Fibroblast of lung (primary cell): ENCODE measurements at regions not wholly inside any gene's neighbourhood (a gene's known extent, or its start where the extent isn't known, plus 50 kb on each side); places are given as distances from the start of the nearest gene placed in this dataset.
A peak's percentile ranks its signal among the peaks of the same experiment; 100 is the strongest.

ENCODE experiments used
- DNase-seq, 2 donors: peaks; one replicate each; pipeline versions ENCODE4 v3.0.0 to v3.0.0-alpha.2; 2010; ENCODE audit warnings: low read depth in 2 of 2
- H2AFZ ChIP-seq: 2 replicates; pipeline ENCODE4 v1.5.1; 2012; ENCODE audit warnings: low read length, control low read depth, inconsistent platforms
- H3K27ac ChIP-seq: 2 replicates; pipeline ENCODE4 v1.5.1; 2011; ENCODE audit warnings: low read length, control low read depth; ENCODE audit not compliant: insufficient read depth
- H3K27me3 ChIP-seq: 2 replicates; pipeline ENCODE4 v1.5.1; 2011; ENCODE audit warnings: mild to moderate bottlenecking, low read length; ENCODE audit not compliant: control insufficient read depth, insufficient read depth
- H3K36me3 ChIP-seq: 2 replicates; pipeline ENCODE4 v1.5.1; 2011; ENCODE audit warnings: low read length; ENCODE audit not compliant: control insufficient read depth, insufficient read depth
- H3K4me1 ChIP-seq: 2 replicates; pipeline ENCODE4 v1.5.1; 2011; ENCODE audit warnings: low read length; ENCODE audit not compliant: control insufficient read depth, insufficient read depth; ENCODE audit errors: extremely low read depth
- H3K4me2 ChIP-seq: 2 replicates; pipeline ENCODE4 v1.5.1; 2011; ENCODE audit warnings: low read length, control low read depth; ENCODE audit not compliant: insufficient read depth; ENCODE audit errors: extremely low read depth
- H3K4me3 ChIP-seq, 4 experiments: fragments of 200-600 bp in 1 of 4; sonication (generic) in 1 of 4; replicated peaks in 1 of 4; 2 replicates each; pipeline ENCODE4 v1.5.1; 2011 to 2016; ENCODE audit warnings: low read length in 4 of 4, low read depth in 3 of 4, mild to moderate bottlenecking in 3 of 4, control low read depth in 2 of 4, inconsistent platforms in 1 of 4, mixed read lengths in 1 of 4; ENCODE audit not compliant: insufficient read depth in 1 of 4; ENCODE audit errors: control extremely low read depth in 1 of 4
- H3K79me2 ChIP-seq: 2 replicates; pipeline ENCODE4 v1.5.1; 2012; ENCODE audit warnings: mild to moderate bottlenecking, low read length, inconsistent platforms; ENCODE audit not compliant: control insufficient read depth, insufficient read depth
- H3K9ac ChIP-seq: 2 replicates; pipeline ENCODE4 v1.5.1; 2011; ENCODE audit warnings: mild to moderate bottlenecking, low read length, control low read depth; ENCODE audit not compliant: insufficient read depth
- H3K9me3 ChIP-seq: 2 replicates; pipeline ENCODE4 v1.5.1; 2012; ENCODE audit warnings: low read depth, low read length; ENCODE audit not compliant: control insufficient read depth, insufficient read depth
- H4K20me1 ChIP-seq: 2 replicates; pipeline ENCODE4 v1.5.1; 2011; ENCODE audit warnings: low read length; ENCODE audit not compliant: control insufficient read depth, insufficient read depth; ENCODE audit errors: extremely low read depth
- EZH2 ChIP-seq: IDR thresholded peaks from 2 replicates; pipeline ENCODE4 v1.5.1; 2012; ENCODE audit warnings: low read length, control low read depth, mild to moderate bottlenecking; ENCODE audit errors: missing control alignments
- TF ChIP-seq, protein P1 (sequence below), 2 donors: IDR thresholded peaks in 1 of 2; conservative IDR thresholded peaks in 1 of 2; 1 replicate in 1 of 2; 2 replicates in 1 of 2; pipeline ENCODE4 v1.5.1; 2011 to 2012; ENCODE audit warnings: low read length in 2 of 2, control low read depth in 1 of 2, inconsistent platforms in 1 of 2, low read depth in 1 of 2, mild to moderate bottlenecking in 1 of 2

DNA sequence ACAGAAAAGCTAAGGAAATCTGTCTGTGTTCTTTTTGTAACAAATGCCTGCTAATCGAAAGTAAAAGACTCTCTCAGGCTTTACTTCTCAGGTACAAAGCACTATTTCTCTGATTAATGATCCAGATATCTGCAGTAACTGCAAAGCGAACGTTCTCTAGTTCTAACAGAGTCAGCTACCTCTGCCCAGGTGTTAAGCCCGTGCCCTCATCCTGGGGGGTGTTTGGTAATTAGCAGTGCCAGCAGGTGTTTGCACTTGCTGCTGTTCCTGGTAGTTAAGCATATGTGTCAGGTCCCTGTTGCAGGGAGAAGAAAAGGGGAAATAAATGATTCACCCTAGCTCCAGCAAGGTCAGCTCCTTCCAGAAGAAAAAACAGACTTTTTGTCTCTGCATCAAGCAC is 58.8 kb upstream of the CRIM1 start:
- Histone ChIP-seq H3K9ac (no peak overlapping the region), H3K9me3 (no peaks in the 10 kb centered on the region), H3K27me3 (peaks cover 2% of the 10 kb centered on the region), H4K20me1 (no peaks in the 10 kb centered on the region), H3K36me3 (no peaks in the 10 kb centered on the region), H3K79me2 (no peaks in the 10 kb centered on the region), H3K4me3 (no peak overlapping the region), H2AFZ (no peak overlapping the region), H3K4me1 (no peaks in the 10 kb centered on the region), H3K4me2 (no peak overlapping the region), H3K27ac (no peak overlapping the region)
- no peak for TF ChIP-seq EZH2
- TF ChIP-seq, protein P1, sequence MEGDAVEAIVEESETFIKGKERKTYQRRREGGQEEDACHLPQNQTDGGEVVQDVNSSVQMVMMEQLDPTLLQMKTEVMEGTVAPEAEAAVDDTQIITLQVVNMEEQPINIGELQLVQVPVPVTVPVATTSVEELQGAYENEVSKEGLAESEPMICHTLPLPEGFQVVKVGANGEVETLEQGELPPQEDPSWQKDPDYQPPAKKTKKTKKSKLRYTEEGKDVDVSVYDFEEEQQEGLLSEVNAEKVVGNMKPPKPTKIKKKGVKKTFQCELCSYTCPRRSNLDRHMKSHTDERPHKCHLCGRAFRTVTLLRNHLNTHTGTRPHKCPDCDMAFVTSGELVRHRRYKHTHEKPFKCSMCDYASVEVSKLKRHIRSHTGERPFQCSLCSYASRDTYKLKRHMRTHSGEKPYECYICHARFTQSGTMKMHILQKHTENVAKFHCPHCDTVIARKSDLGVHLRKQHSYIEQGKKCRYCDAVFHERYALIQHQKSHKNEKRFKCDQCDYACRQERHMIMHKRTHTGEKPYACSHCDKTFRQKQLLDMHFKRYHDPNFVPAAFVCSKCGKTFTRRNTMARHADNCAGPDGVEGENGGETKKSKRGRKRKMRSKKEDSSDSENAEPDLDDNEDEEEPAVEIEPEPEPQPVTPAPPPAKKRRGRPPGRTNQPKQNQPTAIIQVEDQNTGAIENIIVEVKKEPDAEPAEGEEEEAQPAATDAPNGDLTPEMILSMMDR (conservative IDR thresholded peaks at IDR 0.05 in 1 of 2, IDR thresholded peaks at IDR 0.05 in 1 of 2; ENCODE audit: low read depth in 1 of 2, low read length in 2 of 2) = no peak
- no peak for DNase-seq

DNA sequence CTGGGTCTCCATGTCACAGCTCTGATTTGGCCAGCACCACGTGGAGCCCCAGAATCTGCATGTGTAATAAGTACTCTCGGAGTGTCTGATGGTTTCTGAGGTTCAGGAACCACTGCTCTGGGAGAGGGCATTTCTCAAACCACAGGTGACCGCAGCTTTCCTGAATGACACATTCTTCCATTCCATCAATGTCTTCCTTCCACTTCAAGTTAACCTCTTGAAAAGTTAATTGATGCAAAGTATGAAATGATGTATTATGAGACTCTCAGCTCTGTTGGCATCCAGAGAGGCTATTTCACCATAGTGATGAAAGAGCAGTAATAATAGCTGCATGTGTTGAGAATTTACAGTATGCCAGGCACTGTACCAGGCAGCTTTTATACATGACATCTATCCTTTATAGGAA is 61.3 kb upstream of the CRIM1 start:
- Histone ChIP-seq H3K79me2 (no peaks in the 10 kb centered on the region), H3K27ac (no peak overlapping the region), H3K27me3 (peaks cover 2% of the 10 kb centered on the region), H3K4me1 (no peaks in the 10 kb centered on the region), H3K9me3 (no peaks in the 10 kb centered on the region), H3K9ac (no peak overlapping the region), H3K4me2 (no peak overlapping the region), H2AFZ (no peak overlapping the region), H4K20me1 (no peaks in the 10 kb centered on the region), H3K4me3 (no peak overlapping the region), H3K36me3 (no peaks in the 10 kb centered on the region)
- DNase-seq = peak in 1 of 2 donors; percentile 44
- TF ChIP-seq EZH2 = no peak
- TF ChIP-seq, protein P1 (conservative IDR thresholded peaks at IDR 0.05 in 1 of 2, IDR thresholded peaks at IDR 0.05 in 1 of 2; ENCODE audit: low read depth in 1 of 2, low read length in 2 of 2) = no peak

DNA sequence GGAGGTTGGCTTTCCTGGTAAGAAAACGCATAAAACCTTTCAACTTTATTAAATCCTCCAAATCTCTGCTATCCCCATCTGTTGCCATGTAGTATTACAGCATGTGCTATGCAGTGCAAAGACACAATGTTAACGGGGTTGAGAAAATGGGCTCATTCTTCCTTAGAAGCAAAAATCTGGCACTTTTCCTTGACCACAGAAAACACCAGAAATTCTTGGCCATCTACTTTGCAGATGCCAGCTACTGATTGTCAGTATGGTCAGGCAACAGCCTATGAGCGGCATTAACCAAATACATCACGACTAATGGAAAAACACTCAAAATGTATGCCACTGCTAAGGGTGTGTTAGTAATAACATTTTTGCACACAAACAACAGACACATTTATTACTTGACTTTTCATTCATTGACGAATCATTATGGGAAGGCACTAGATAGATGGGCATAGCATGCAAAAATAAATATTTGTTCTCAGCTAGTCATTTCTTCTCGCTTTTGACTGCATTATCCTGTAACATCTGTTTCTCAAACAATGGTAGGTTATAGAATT is 65.2 kb upstream of the CRIM1 start:
- H3K36me3 ChIP-seq = no peaks in the 10 kb centered on the region
- H3K27ac ChIP-seq = no peak overlapping the region
- no peaks in the 10 kb centered on the region for H3K9me3 ChIP-seq
- no peak overlapping the region for H3K4me2 ChIP-seq
- no peaks in the 10 kb centered on the region for H3K27me3 ChIP-seq
- no peak overlapping the region for H2AFZ ChIP-seq
- no peaks in the 10 kb centered on the region for H3K4me1 ChIP-seq
- no peak overlapping the region for H3K9ac ChIP-seq
- no peaks in the 10 kb centered on the region for H4K20me1 ChIP-seq
- no peaks in the 10 kb centered on the region for H3K79me2 ChIP-seq
- H3K4me3 ChIP-seq = no peak overlapping the region
- peak in 1 of 2 donors; percentile 75 for DNase-seq
- TF ChIP-seq, protein P1 (conservative IDR thresholded peaks at IDR 0.05 in 1 of 2, IDR thresholded peaks at IDR 0.05 in 1 of 2; ENCODE audit: low read depth in 1 of 2, low read length in 2 of 2) = no peak
